Ecto neural progenitor cell (in vitro differentiated cells): ENCODE measurements at regions not wholly inside any gene's neighbourhood (a gene's known extent, or its start where the extent isn't known, plus 50 kb on each side); places are given as distances from the start of the nearest gene placed in this dataset.

Experiments used
- DNase-seq: peaks from one replicate; pipeline ENCODE4 v3.0.0-alpha.2; 2018; ENCODE audit warnings: low spot score

DNA sequence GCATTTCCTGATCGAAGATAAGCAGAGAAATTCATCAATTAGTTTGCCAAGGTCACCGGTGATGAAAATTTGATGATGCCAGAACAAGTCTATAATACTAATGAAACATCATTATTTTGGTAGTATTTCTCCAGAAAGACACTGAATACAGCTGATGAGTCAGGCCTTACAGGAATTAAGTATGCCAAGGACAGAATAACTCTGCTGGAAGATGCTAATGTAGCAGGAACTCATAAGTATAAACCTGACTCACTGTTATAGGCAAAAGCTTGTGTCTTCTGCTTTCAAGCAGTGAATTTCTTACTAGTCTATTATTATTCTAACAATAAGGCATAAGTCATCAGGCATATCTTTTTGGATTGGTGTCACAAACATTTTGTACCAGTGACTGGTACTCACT is 1825.1 kb upstream of the IGFBP7 start:
- DNase-seq = no peak

GRCh38 chr4:58936436-58936835 is 1826.3 kb upstream of the IGFBP7 start:
- DNase-seq = no peak

- DNase-seq = no peak
Observed at GRCh38 chr4:58940167-58940566, 1830.0 kb upstream of the IGFBP7 start.

GRCh38 chr4:58941286-58941685 is 1831.1 kb upstream of the IGFBP7 start:
- no peak for DNase-seq

- no peak for DNase-seq
Observed at GRCh38 chr4:58953575-58953974, 1843.4 kb upstream of the IGFBP7 start.

- no peak for DNase-seq
Observed at GRCh38 chr4:58957711-58958110, 1847.5 kb upstream of the IGFBP7 start.

GRCh38 chr4:58961283-58961682 is 1851.1 kb upstream of the IGFBP7 start:
- DNase-seq = no peak

- no peak for DNase-seq
Observed at GRCh38 chr4:58961925-58962324, 1851.7 kb upstream of the IGFBP7 start.

GRCh38 chr4:58962424-58962823 is 1852.2 kb upstream of the IGFBP7 start:
- DNase-seq = no peak

GRCh38 chr4:58981828-58982227 is 1871.6 kb upstream of the IGFBP7 start:
- DNase-seq = no peak

GRCh38 chr4:58983887-58984286 is 1873.7 kb upstream of the IGFBP7 start:
- no peak for DNase-seq

GRCh38 chr4:59002148-59002547 is 1892.0 kb upstream of the IGFBP7 start:
- DNase-seq = no peak

DNA sequence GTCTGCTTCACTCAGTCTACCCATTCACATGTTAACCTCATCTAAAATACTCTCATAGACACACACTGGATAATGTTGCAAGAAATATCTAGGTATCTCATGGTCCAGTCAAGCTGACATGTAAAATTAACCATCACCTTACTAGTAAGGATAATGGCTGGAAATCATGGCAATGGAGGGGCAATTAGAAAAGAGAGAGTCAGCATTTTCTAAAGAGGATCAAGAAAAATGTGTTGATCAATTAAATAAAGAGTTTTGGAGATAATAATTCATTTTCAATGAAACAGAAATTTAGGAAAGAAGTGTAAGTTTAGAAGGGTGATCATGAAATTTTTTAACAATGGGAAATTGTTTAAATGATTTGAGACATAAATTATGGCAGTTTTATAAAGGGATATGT is 1914.1 kb upstream of the IGFBP7 start:
- DNase-seq = no peak

GRCh38 chr4:59037812-59038211 is 1927.6 kb upstream of the IGFBP7 start:
- DNase-seq = no peak

- no peak for DNase-seq
Observed at GRCh38 chr4:59039046-59039445, 1928.9 kb upstream of the IGFBP7 start.

- DNase-seq = no peak
Observed at GRCh38 chr4:59044286-59044900, 1934.2 kb upstream of the IGFBP7 start.

DNA sequence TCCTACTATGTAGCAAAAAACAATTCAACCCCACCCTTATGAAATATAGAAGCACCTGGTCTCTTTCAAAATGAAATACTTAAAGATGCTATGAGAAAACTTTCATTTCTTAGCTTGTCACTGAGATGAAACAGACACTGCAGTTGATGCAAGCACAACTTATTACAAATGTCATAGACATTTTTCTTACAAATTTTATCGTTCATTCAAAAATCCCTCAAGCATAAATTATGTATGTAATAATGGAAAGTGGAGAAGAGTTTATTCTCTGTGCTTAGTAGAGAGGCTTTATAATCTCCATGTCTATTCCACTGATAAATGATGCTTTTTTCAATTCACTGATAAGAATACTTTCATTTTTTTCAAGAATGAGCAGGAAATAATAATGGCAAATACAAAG is 1943.9 kb upstream of the IGFBP7 start:
- DNase-seq = no peak

- no peak for DNase-seq
Observed at GRCh38 chr4:59057804-59058203, 1947.6 kb upstream of the IGFBP7 start.

- no peak for DNase-seq
Observed at GRCh38 chr4:59058543-59058942, 1948.4 kb upstream of the IGFBP7 start.

DNA sequence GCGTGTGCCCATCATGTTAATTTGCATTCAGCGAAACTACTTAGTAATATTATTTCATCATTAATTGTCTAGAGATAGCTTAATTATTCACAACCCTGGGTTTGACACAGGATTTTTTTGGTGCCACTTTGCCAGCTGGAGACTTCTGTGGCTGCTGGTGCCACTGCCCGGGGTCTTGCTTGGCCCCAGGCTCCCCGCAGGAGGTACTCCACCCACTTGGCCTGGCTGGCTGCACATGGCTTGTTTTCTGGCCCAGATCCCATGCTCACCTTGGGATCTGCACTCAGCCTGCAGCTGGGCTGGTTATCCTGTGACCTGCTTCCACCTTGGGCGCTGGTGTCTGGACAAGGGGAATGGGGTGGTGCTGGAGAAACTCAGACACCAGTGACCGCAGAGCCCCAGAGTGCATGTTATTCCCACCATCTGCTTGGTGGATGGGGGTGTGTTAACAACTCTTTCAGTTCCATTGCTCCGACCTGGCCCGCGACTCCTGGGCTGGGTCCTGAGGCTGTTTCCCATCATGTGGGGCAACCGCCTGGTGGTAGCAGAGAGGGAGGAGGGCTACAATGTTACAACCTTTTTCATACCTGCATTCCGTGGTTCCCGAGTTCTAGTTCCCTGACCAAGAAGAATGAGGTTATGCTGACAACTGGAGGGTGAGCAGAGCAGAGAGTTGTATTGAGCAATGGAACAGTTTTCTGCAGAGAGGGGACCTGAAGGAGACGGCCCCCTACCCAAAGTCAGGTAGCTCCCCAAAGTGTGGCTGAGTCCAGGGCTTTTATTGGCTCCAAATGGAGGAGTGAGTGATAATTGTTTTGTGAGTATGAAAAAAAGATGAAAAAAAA is 1950.0 kb upstream of the IGFBP7 start:
- no peak for DNase-seq

GRCh38 chr4:59060895-59061294 is 1950.7 kb upstream of the IGFBP7 start:
- DNase-seq = no peak

- no peak for DNase-seq
Observed at GRCh38 chr4:59063015-59063720, 1953.0 kb upstream of the IGFBP7 start.
